ENCODE measurements at regions not wholly inside any gene's neighbourhood (a gene's known extent, or its start where the extent isn't known, plus 50 kb on each side); places are given as distances from the start of the nearest gene placed in this dataset.

DNA sequence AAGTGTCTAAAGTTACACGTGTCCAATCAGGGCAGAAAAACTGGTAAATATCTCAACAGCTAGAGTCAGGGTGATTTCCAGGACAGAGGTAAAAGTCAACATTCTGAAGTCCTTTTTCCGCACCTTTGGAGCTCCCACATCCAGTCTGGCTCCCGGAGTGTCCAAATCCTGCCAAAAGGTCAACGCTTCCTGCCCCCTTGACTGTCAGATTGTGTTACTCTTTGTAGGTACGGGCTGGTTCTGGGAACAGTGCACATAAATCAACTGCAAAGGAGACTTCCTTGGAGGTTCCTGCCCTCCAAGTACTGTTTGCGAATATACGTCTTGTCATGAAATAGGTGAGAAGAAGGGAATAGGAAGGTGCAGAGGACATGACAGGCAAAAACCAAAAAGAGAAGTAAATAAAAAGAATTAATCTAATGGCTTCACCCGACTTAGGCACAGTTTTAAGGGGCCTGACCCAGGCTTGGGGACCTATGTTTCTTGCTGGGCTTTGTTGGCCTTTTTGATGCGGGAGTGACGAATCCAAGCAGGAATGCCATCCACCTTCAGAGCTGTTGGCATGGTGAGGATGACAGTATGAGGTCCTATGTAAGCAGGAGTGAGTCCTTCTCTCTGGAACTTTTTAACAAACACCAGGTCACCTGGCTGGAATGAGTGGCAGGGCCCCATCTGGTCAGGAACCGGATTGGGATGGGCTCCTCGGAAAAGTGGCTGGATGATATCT is 155.4 kb downstream of the TRIM27 start:
- ATAC-seq, result no peak
- TF ChIP-seq, protein P1, sequence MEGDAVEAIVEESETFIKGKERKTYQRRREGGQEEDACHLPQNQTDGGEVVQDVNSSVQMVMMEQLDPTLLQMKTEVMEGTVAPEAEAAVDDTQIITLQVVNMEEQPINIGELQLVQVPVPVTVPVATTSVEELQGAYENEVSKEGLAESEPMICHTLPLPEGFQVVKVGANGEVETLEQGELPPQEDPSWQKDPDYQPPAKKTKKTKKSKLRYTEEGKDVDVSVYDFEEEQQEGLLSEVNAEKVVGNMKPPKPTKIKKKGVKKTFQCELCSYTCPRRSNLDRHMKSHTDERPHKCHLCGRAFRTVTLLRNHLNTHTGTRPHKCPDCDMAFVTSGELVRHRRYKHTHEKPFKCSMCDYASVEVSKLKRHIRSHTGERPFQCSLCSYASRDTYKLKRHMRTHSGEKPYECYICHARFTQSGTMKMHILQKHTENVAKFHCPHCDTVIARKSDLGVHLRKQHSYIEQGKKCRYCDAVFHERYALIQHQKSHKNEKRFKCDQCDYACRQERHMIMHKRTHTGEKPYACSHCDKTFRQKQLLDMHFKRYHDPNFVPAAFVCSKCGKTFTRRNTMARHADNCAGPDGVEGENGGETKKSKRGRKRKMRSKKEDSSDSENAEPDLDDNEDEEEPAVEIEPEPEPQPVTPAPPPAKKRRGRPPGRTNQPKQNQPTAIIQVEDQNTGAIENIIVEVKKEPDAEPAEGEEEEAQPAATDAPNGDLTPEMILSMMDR (IDR thresholded peaks at IDR 0.05 in 4 of 5, conservative IDR thresholded peaks at IDR 0.05 in 1 of 5), result no peak
- no peak for TF ChIP-seq POLR2A (IDR thresholded peaks at IDR 0.05)
- H3K4me1 ChIP-seq, result no peaks in the 10 kb centered on the region
- intact Hi-C loops (cut with DNase I; ENCODE audit: low total_unique reads) (no loop called here), in situ Hi-C loops (cut with MboI; ENCODE audit: low sequenced_read_pairs in 4 of 4) (no loop called here)
- no peak for DNase-seq
- H3K36me3 ChIP-seq, result no peaks in the 10 kb centered on the region
- peaks cover 0 to 4% (median 0%) of the 10 kb centered on the region in 3 donors for H3K9me3 ChIP-seq
- peaks cover 87 to 98% (median 95%) of the 10 kb centered on the region in 3 donors for H3K27me3 ChIP-seq
- H3K4me3 ChIP-seq, result no peak overlapping the region
- no peak overlapping the region for H3K27ac ChIP-seq

DNA sequence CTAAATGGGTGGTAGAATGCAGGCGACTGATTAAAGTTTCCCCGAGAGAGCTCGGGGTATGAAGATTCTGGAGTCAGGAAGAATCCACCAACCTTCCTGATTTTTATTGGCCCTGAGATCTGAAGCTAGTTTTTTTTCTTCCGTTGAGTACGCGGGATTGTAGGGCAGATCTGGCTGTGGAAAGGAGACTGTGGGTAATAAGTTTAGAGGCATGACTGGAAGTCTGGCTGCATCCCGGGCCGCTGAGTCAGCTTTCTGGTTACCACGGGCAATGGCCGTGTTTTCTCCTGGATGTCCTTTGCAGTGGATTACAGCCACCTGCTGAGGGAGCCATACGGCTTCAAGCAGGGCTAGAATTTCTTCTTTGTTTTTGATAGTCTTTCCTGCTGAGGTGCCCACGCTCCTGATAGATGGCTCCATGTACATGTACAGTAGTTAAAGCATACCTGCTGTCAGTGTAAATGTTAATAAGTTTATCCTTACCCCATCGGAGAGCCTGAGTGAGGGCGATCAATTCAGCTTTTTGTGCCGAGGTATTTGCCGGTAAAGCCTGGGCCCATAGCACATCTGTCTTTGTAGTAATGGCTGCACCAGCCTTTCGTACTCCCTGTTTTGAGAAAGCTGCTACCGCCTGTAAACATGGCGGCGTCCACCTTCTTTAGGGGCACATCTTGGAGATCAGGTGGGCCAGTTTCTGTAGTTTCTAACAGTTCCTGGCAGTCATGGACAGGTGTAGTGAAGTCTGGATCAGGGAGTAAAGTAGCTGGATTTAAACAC is 154.0 kb downstream of the TRIM27 start:
- Histone ChIP-seq H3K9me3 (no peaks in the 10 kb centered on the region), H3K4me1 (no peaks in the 10 kb centered on the region), H3K36me3 (no peaks in the 10 kb centered on the region), H3K27me3 (peaks cover 89 to 97% (median 95%) of the 10 kb centered on the region in 3 donors), H3K27ac (no peak overlapping the region), H3K4me3 (no peak overlapping the region)
- intact Hi-C loops (cut with DNase I; ENCODE audit: low total_unique reads), result no loop called here
- DNase-seq, result no peak
- no peak for ATAC-seq
- no peak for TF ChIP-seq POLR2A (IDR thresholded peaks at IDR 0.05)
- TF ChIP-seq, protein P1 (IDR thresholded peaks at IDR 0.05 in 4 of 5, conservative IDR thresholded peaks at IDR 0.05 in 1 of 5), result no peak
- in situ Hi-C loops (cut with MboI; ENCODE audit: low sequenced_read_pairs in 4 of 4), result no loop called here

DNA sequence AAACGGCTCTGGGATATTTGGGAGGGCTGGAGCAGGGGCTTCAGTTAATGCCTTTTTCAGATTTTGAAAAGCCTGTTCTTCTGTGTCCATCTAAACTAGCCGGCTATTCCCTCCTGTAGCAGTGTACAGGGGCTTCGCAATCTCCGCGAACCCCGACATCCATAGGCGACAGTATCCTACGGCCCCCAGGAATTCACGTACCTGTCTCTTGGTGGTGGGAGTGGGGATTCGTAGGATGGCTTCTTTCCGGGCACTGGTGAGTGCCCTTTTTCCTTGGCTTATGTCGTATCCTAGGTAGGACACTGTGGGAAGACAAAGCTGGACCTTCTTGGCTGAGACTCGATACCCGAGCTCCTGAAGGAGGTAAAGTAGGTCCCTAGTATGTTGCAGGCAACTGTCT is 153.1 kb downstream of the TRIM27 start:
- DNase-seq, result no peak
- Histone ChIP-seq H3K4me1 (no peaks in the 10 kb centered on the region), H3K36me3 (no peaks in the 10 kb centered on the region), H3K9me3 (no peaks in the 10 kb centered on the region), H3K27ac (no peak overlapping the region), H3K4me3 (no peak overlapping the region), H3K27me3 (peaks cover 89 to 97% (median 95%) of the 10 kb centered on the region in 3 donors)
- intact Hi-C loops (cut with DNase I; ENCODE audit: low total_unique reads) (no loop called here), in situ Hi-C loops (cut with MboI; ENCODE audit: low sequenced_read_pairs in 4 of 4) (no loop called here)
- no peak for ATAC-seq
- TF ChIP-seq POLR2A (IDR thresholded peaks at IDR 0.05), result no peak
- TF ChIP-seq, protein P1 (IDR thresholded peaks at IDR 0.05 in 4 of 5, conservative IDR thresholded peaks at IDR 0.05 in 1 of 5), result no peak

DNA sequence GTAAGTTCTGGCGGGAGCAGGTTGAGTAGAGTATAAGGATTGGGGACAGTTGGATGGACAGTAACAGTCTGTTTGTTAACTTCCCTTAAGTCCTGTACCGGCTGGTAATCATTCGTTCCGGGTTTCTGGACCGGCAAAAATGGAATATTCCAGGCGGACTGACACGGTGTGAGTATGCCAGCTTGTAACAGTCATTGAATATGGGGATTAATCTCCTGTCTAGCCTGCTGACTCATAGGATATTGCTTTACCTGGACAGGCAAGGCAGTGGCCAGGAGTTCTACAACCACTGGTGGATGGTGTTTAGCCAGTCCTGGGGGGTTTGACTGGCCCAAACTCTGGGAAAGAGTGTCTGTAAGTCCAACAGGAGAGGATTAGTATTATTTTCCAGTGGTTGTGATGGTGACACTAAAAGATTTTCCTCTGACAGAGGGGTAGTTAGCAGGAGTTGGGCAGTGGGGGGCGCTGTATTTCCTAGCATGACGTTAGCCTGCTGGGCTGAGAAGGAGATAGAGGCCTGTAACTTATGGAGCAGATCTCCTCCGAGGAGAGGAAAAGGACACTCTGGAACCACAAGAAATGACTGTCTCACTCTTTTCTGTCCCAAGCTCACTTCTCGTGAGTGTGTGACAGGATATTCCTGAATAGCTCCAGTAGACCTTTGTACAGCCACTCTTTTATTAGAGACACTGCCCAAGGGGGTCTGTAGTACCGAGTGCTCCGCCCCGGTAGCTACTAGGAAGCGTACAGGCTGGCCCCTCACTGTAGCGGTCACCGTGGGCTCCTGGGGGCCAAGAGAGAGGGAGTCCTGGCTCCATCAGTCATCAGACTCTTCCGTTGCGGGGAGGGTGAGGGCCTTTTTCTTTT is 152.2 kb downstream of the TRIM27 start:
- H3K36me3 ChIP-seq, result no peaks in the 10 kb centered on the region
- no peak for TF ChIP-seq POLR2A (IDR thresholded peaks at IDR 0.05)
- TF ChIP-seq, protein P1 (IDR thresholded peaks at IDR 0.05 in 4 of 5, conservative IDR thresholded peaks at IDR 0.05 in 1 of 5), result no peak
- H3K9me3 ChIP-seq, result no peaks in the 10 kb centered on the region
- intact Hi-C loops (cut with DNase I; ENCODE audit: low total_unique reads), result no loop called here
- H3K4me3 ChIP-seq, result no peak overlapping the region
- no peak overlapping the region for H3K27ac ChIP-seq
- peaks cover 89 to 97% (median 95%) of the 10 kb centered on the region in 3 donors for H3K27me3 ChIP-seq
- in situ Hi-C loops (cut with MboI; ENCODE audit: low sequenced_read_pairs in 4 of 4), result no loop called here
- no peaks in the 10 kb centered on the region for H3K4me1 ChIP-seq
- DNase-seq (no peak), ATAC-seq (no peak)
